ENCODE measurements at regions not wholly inside any gene's neighbourhood (a gene's known extent, or its start where the extent isn't known, plus 50 kb on each side); places are given as distances from the start of the nearest gene placed in this dataset.

DNA sequence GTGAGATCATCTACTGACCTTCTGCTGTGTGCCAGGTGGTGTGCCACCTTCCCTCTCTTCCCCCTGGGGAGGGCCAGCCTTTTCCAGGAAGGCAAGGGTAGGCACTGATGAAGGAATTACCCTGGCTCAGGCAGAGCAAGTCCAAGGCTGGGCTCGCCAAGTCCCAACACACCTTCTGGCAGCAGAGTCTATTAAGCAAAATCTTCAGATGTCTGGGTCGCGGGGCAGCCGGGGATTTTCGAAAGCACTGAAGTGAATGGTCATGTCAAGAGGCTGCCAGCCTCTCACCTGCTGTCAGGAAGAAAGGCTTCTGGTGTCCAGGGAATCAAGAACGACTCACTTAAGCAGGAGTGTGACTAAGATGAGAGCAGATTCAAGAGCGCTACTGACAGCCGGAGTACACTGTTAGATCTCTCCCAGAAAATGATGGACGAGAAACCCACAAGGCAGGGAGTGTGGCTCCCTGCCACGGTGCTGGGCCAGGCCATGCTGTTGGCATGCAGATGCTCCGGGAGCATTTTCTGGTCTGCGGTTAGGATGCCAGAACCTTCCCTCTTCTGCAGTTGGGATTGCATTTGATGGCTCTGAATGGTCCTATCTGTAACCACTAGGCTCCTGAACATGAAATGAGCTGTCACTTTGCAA, 479.8 kb downstream of the SHQ1 start:
- H3K27me3 ChIP-seq, result no peaks in the 10 kb centered on the region
- H3K4me1 ChIP-seq, result no peaks in the 10 kb centered on the region
- no peaks in the 10 kb centered on the region for H3K36me3 ChIP-seq
- WGBS, 2 donors, result 79 to 82% methylated on average over 12 of the region's 12 CpGs
- TF ChIP-seq, protein P1, sequence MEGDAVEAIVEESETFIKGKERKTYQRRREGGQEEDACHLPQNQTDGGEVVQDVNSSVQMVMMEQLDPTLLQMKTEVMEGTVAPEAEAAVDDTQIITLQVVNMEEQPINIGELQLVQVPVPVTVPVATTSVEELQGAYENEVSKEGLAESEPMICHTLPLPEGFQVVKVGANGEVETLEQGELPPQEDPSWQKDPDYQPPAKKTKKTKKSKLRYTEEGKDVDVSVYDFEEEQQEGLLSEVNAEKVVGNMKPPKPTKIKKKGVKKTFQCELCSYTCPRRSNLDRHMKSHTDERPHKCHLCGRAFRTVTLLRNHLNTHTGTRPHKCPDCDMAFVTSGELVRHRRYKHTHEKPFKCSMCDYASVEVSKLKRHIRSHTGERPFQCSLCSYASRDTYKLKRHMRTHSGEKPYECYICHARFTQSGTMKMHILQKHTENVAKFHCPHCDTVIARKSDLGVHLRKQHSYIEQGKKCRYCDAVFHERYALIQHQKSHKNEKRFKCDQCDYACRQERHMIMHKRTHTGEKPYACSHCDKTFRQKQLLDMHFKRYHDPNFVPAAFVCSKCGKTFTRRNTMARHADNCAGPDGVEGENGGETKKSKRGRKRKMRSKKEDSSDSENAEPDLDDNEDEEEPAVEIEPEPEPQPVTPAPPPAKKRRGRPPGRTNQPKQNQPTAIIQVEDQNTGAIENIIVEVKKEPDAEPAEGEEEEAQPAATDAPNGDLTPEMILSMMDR (IDR thresholded peaks at IDR 0.05), result no peak
- TF ChIP-seq POLR2AphosphoS5 (IDR thresholded peaks at IDR 0.05) (no peak), EP300 (IDR thresholded peaks at IDR 0.05) (no peak), POLR2A (IDR thresholded peaks at IDR 0.05) (no peak)
- DNase-seq, result no peak
- H3K9me3 ChIP-seq, result no peaks in the 10 kb centered on the region
- no peak for ATAC-seq (ENCODE audit: low FRiP score in 2 of 2)
- H3K27ac ChIP-seq, result no peak overlapping the region
- H3K4me3 ChIP-seq, result no peak overlapping the region

DNA sequence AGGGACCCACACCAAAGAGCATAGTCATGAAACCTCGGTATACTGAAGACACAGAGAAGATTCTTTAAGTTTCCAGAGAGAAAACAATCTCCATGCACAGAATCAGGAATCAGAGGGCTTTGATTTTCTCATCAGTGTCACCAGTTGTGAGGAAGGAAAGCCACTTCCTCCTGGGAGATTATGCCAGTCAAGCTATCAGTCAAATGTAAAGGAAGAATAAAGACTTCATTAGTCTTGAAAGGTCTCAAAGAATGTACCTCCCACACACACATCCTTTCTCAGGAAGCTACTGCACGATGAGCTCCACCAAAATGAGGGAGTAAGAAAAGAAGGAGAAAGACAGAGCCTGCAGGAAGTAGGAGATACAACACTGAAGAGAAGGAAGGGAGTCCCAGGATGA, 486.3 kb downstream of the SHQ1 start:
- TF ChIP-seq, protein P1 (IDR thresholded peaks at IDR 0.05), result no peak
- TF ChIP-seq EP300 (IDR thresholded peaks at IDR 0.05), result no peak
- TF ChIP-seq POLR2A (IDR thresholded peaks at IDR 0.05), result no peak
- no peak for TF ChIP-seq POLR2AphosphoS5 (IDR thresholded peaks at IDR 0.05)
- no peak overlapping the region for H3K4me3 ChIP-seq
- H3K27me3 ChIP-seq, result no peaks in the 10 kb centered on the region
- H3K4me1 ChIP-seq, result no peaks in the 10 kb centered on the region
- no peak for ATAC-seq (ENCODE audit: low FRiP score in 2 of 2)
- no peaks in the 10 kb centered on the region for H3K9me3 ChIP-seq
- no peaks in the 10 kb centered on the region for H3K36me3 ChIP-seq
- H3K27ac ChIP-seq, result no peak overlapping the region
- no peak for DNase-seq
- 44 to 57% methylated on average over 2 of the region's 2 CpGs for WGBS, 2 donors

DNA sequence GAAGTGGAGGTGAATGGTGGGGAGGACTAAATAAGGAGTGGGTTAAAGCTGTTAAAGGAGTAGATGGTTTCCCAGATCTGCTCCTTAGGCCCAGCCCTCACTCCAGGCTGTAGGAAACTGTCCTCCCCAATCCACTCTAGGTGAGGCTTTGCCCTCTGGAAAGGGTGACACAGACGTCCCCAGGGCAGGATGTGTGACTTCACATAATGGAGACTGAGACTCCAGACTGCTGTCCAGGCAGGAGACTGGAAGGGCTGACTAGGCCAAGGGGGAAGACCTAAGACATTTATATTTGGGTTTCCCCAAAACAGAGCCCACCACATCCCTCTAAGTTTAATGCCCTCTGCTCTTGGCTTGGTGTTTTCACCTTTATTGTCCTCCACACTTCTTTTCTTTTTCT, 488.5 kb downstream of the SHQ1 start:
- no peak for TF ChIP-seq POLR2A (IDR thresholded peaks at IDR 0.05)
- TF ChIP-seq POLR2AphosphoS5 (IDR thresholded peaks at IDR 0.05), result no peak
- no peak for TF ChIP-seq EP300 (IDR thresholded peaks at IDR 0.05)
- TF ChIP-seq, protein P1 (IDR thresholded peaks at IDR 0.05), result no peak
- ATAC-seq (ENCODE audit: low FRiP score in 2 of 2) (no peak), DNase-seq (no peak)
- H3K9me3 ChIP-seq, result no peaks in the 10 kb centered on the region
- WGBS, 2 donors, result 50 to 70% methylated on average over 1 of the region's 1 CpG
- no peak overlapping the region for H3K4me3 ChIP-seq
- no peaks in the 10 kb centered on the region for H3K36me3 ChIP-seq
- no peaks in the 10 kb centered on the region for H3K27me3 ChIP-seq
- no peak overlapping the region for H3K27ac ChIP-seq
- H3K4me1 ChIP-seq, result no peaks in the 10 kb centered on the region

DNA sequence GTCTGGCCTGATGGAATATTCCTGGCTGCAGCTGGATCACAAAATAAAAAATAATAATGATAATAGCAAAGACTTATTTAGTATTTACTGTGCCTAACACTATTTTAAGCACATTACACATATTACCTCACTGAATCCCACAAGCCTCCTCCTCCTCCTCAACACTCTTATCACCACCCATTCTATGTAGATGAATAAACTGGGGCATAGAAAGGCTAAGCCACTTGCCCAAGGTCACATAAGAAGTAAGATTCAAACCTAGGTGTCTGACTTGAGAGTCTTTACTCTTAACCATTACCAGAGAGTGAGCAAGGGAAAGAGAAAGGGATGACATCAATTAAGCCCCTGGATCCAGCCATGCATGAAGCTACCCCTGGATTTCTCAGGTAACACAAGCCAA, 493.1 kb downstream of the SHQ1 start:
- no peak overlapping the region for H3K4me3 ChIP-seq
- DNase-seq, result no peak
- H3K27ac ChIP-seq, result no peak overlapping the region
- H3K4me1 ChIP-seq, result no peaks in the 10 kb centered on the region
- H3K9me3 ChIP-seq, result no peaks in the 10 kb centered on the region
- H3K36me3 ChIP-seq, result no peaks in the 10 kb centered on the region
- TF ChIP-seq POLR2AphosphoS5 (IDR thresholded peaks at IDR 0.05), result no peak
- TF ChIP-seq EP300 (IDR thresholded peaks at IDR 0.05), result no peak
- no peak for TF ChIP-seq POLR2A (IDR thresholded peaks at IDR 0.05)
- TF ChIP-seq, protein P1 (IDR thresholded peaks at IDR 0.05), result no peak
- no peak for ATAC-seq (ENCODE audit: low FRiP score in 2 of 2)
- H3K27me3 ChIP-seq, result no peaks in the 10 kb centered on the region

DNA sequence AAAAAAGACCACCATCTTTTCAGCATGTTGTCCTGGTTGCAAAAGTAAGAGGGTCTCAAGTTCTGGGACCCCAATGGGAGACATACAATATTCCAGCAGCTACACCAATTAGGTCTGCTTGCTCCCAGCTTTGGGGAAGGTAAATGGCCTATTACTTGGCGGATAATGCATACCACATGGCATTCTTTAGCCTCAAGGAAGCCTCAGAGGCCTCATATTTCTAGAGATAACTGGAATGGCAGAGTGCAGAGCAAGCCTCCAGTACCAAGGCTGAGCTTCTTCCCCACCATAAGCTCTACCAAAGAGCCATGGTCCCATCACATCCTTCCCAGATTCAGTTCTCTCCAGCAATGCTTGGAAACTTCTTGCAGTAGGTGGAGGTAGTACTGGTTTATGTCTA, 493.8 kb downstream of the SHQ1 start:
- Histone ChIP-seq H3K36me3 (no peaks in the 10 kb centered on the region), H3K4me1 (no peaks in the 10 kb centered on the region), H3K4me3 (no peak overlapping the region), H3K9me3 (no peaks in the 10 kb centered on the region), H3K27me3 (no peaks in the 10 kb centered on the region), H3K27ac (no peak overlapping the region)
- 81% methylated on average over 1 of the region's 1 CpG; no CpG with 5 or more reads in 1 of the 2 donors for WGBS, 2 donors
- ATAC-seq (ENCODE audit: low FRiP score in 2 of 2), result no peak
- DNase-seq, result no peak
- TF ChIP-seq, protein P1 (IDR thresholded peaks at IDR 0.05), result no peak
- TF ChIP-seq POLR2AphosphoS5 (IDR thresholded peaks at IDR 0.05) (no peak), POLR2A (IDR thresholded peaks at IDR 0.05) (no peak), EP300 (IDR thresholded peaks at IDR 0.05) (no peak)
